K562 (cell line): ENCODE measurements at regions not wholly inside any gene's neighbourhood (a gene's known extent, or its start where the extent isn't known, plus 50 kb on each side); places are given as distances from the start of the nearest gene placed in this dataset.

Experiments
- ATAC-seq: fragments of 200-7000 bp; cut with Tn5 transposase; 3 replicates; pipeline ENCODE4 v1.9.1; 2020; ENCODE audit warnings: moderate library complexity
- BruUV-seq: library from RNA; stranded (reverse); fragments of 400-500 nt; replicated peaks from 2 replicates; lab custom pipeline; 2021; lab: Mats Ljungman, UMichigan
- CTCF ChIA-PET: fragments of 300-600 bp; formaldehyde crosslinking; extraction: SDS; loops from one replicate; lab custom pipeline; 2021; ENCODE audit warnings: low intra/inter-chr PET ratio; lab: Yijun Ruan, JAX
- POLR2A ChIA-PET: fragments of 300-600, 350-650 bp; sonication (Branson Sonifier 250); formaldehyde crosslinking; extraction: SDS; loops from one replicate; lab custom pipeline; 2021; ENCODE audit warnings: antibody characterized with exemption, inconsistent platforms; lab: Yijun Ruan, JAX
- DNase-seq, 4 experiments: peaks; one replicate each; pipeline versions ENCODE4 v3.0.0 to v3.0.0-alpha.2; 2011 to 2018; ENCODE audit warnings: low spot score in 3 of 4, mixed read lengths in 3 of 4; ENCODE audit errors: extremely low read depth in 1 of 4
- FAIRE-seq: peaks from 2 replicates; lab custom pipeline; 2011; peaks lifted over from hg19 to GRCh38; lab: Jason Lieb, UNC
- H2AFZ ChIP-seq: 2 replicates; pipeline ENCODE4 v1.6.0; 2011; ENCODE audit warnings: low read depth, low read length, control low read depth, inconsistent platforms
- H3K27ac ChIP-seq: fragments of 200-600 bp; 3 replicates; pipeline ENCODE4 v1.8.0; 2011; ENCODE audit warnings: low read depth, mild to moderate bottlenecking, control low read depth, inconsistent platforms, low read length, moderate library complexity, mixed read lengths; ENCODE audit errors: extremely low read depth
- H3K27me3 ChIP-seq, 2 experiments: fragments of 300-600 bp in 1 of 2; 2 replicates in 1 of 2; 3 replicates in 1 of 2; pipeline versions ENCODE4 v1.6.0 to v1.8.0; 2011; ENCODE audit warnings: inconsistent platforms in 2 of 2, low read length in 2 of 2, mild to moderate bottlenecking in 1 of 2, mixed read lengths in 1 of 2, moderate library complexity in 1 of 2; ENCODE audit not compliant: control insufficient read depth in 2 of 2, insufficient read depth in 2 of 2
- H3K36me3 ChIP-seq: fragments of 300-600 bp; 3 replicates; pipeline ENCODE4 v1.8.0; 2011; ENCODE audit warnings: mild to moderate bottlenecking, low read length, inconsistent platforms; ENCODE audit not compliant: control insufficient read depth, insufficient read depth
- H3K4me1 ChIP-seq, 2 experiments: fragments of 200-600 bp in 1 of 2; replicated peaks in 1 of 2; 2 replicates in 1 of 2; 3 replicates in 1 of 2; pipeline versions ENCODE4 v1.5.1 to v1.8.0; 2011; ENCODE audit warnings: inconsistent platforms in 2 of 2, low read length in 2 of 2, mild to moderate bottlenecking in 1 of 2, mixed read lengths in 1 of 2, moderate library complexity in 1 of 2; ENCODE audit not compliant: control insufficient read depth in 2 of 2, insufficient read depth in 2 of 2
- H3K4me2 ChIP-seq: 2 replicates; pipeline ENCODE4 v1.6.1; 2011; ENCODE audit warnings: low read length, control low read depth, inconsistent platforms, mixed read lengths; ENCODE audit not compliant: insufficient read depth
- H3K4me3 ChIP-seq: fragments of 200-600 bp; sonication (generic), shearing (Covaris generic); 2 replicates; pipeline ENCODE4 v1.5.1; 2016; ENCODE audit warnings: control low read depth, inconsistent platforms
- H3K79me2 ChIP-seq: fragments of 200-600 bp; 3 replicates; pipeline ENCODE4 v1.8.0; 2011; ENCODE audit warnings: low read length, inconsistent platforms; ENCODE audit not compliant: control insufficient read depth, insufficient read depth
- H3K9ac ChIP-seq, 2 experiments: 2 replicates each; pipeline versions ENCODE4 v1.6.0 to v1.6.1; 2011; ENCODE audit warnings: low read depth in 2 of 2, low read length in 2 of 2, control low read depth in 1 of 2, inconsistent platforms in 1 of 2, mild to moderate bottlenecking in 1 of 2, mixed read lengths in 1 of 2; ENCODE audit not compliant: insufficient read depth in 1 of 2
- H3K9me1 ChIP-seq: one replicate; pipeline ENCODE4 v1.6.0; 2011; ENCODE audit warnings: inconsistent platforms, mild to moderate bottlenecking, low read length, moderate library complexity; ENCODE audit not compliant: control insufficient read depth, insufficient read depth
- H3K9me3 ChIP-seq: replicated peaks from 2 replicates; pipeline ENCODE4 v1.5.1; 2011; ENCODE audit warnings: low read depth, low read length, inconsistent platforms; ENCODE audit not compliant: control insufficient read depth, insufficient read depth
- H4K20me1 ChIP-seq: replicated peaks from 2 replicates; pipeline ENCODE4 v1.6.1; 2011; ENCODE audit warnings: low read length, inconsistent platforms, mixed read lengths; ENCODE audit not compliant: control insufficient read depth, insufficient read depth
- ATF4 ChIP-seq: fragments of 450-650 bp; formaldehyde crosslinking; IDR thresholded peaks from 2 replicates; pipeline ENCODE4 v1.4.0; 2022; ENCODE audit warnings: mild to moderate bottlenecking, moderate library complexity
- CBFB ChIP-seq: sonication (generic); formaldehyde crosslinking; IDR thresholded peaks from 2 replicates; pipeline ENCODE4 v1.4.0; 2020; ENCODE audit warnings: mild to moderate bottlenecking, missing genetic modification reagents
- EHMT2 ChIP-seq: fragments of 450-650 bp; IDR thresholded peaks from 2 replicates; pipeline ENCODE4 v1.6.1; 2018; ENCODE audit warnings: antibody characterized with exemption
- ELF1 ChIP-seq: fragments of 200-800 bp; sonication (Bioruptor generic); IDR thresholded peaks from 2 replicates; pipeline ENCODE4 v1.6.1; 2016; ENCODE audit warnings: missing genetic modification characterization, missing compliant biosample characterization
- ETV6 ChIP-seq, 3 experiments: fragments of 150-350 bp in 1 of 3; sonication (generic) in 1 of 3; formaldehyde crosslinking in 1 of 3; IDR thresholded peaks; 2 replicates each; pipeline versions ENCODE4 v1.6.1 to v1.8.0; 2014 to 2022; ENCODE audit warnings: borderline replicate concordance in 2 of 3, low read depth in 2 of 3, antibody characterized with exemption in 1 of 3, low read length in 1 of 3, mild to moderate bottlenecking in 1 of 3, missing genetic modification reagents in 1 of 3
- FOXK2 ChIP-seq, 2 experiments: fragments of 450-650 bp; IDR thresholded peaks in 1 of 2; conservative IDR thresholded peaks in 1 of 2; 2 replicates each; pipeline ENCODE4 v1.6.1; 2016; ENCODE audit warnings: low read depth in 2 of 2, mild to moderate bottlenecking in 1 of 2
- HDGF ChIP-seq: fragments of 450-650 bp; IDR thresholded peaks from 2 replicates; pipeline ENCODE4 v1.6.1; 2016
- ZKSCAN1 ChIP-seq: fragments of 150-350 bp; IDR thresholded peaks from 2 replicates; pipeline ENCODE4 v1.6.1; 2016; ENCODE audit warnings: low read depth, low read length
- ZNF165 ChIP-seq: fragments of 250-450 bp; sonication (Bioruptor Pico); IDR thresholded peaks from 2 replicates; pipeline ENCODE4 v1.4.0; 2020; ENCODE audit warnings: borderline replicate concordance
- ZNF3 ChIP-seq: fragments of 250-450 bp; sonication (Bioruptor Pico); IDR thresholded peaks from 2 replicates; pipeline ENCODE4 v1.5.0; 2021; ENCODE audit warnings: mild to moderate bottlenecking, moderate library complexity
- ZNF436 ChIP-seq: fragments of 250-450, 450-650 bp; sonication (Bioruptor Pico); formaldehyde crosslinking; IDR thresholded peaks from 2 replicates; pipeline ENCODE4 v1.7.0; 2020; ENCODE audit warnings: mild to moderate bottlenecking
- WGBS: fragments of 100-300 bp; shearing (Covaris generic); methylation state at CpG from one replicate; pipeline ENCODE4 v1.1.6; 2016; ENCODE audit warnings: low coverage, mixed read lengths; ENCODE audit not compliant: insufficient coverage; ENCODE audit errors: missing lambda C conversion rate; 5-methylcytosine and 5-hydroxymethylcytosine counted together
- in situ Hi-C: fragments of 300-500 bp; cut with MboI; formaldehyde crosslinking; loops from 4 replicates; pipeline ENCODE4 v1.15.0; 2018; ENCODE audit warnings: inconsistent platforms, mixed read lengths
- intact Hi-C: fragments of 100-400 bp; cut with micrococcal nuclease; formaldehyde crosslinking; loops from 2 replicates; pipeline ENCODE4 v1.14.2; 2022
- TF ChIP-seq, protein P1 (sequence below): fragments of 450-650 bp; IDR thresholded peaks from 2 replicates; pipeline ENCODE4 v1.7.1; 2018; ENCODE audit warnings: mild to moderate bottlenecking, low read depth; ENCODE audit not compliant: partially characterized antibody
- TF ChIP-seq, protein P2 (sequence below), 2 experiments: IDR thresholded peaks; 2 replicates each; pipeline ENCODE4 v1.6.1; 2011; ENCODE audit warnings: borderline replicate concordance in 1 of 2, control low read depth in 1 of 2, low read depth in 1 of 2, low read length in 1 of 2, mild to moderate bottlenecking in 1 of 2, mixed read lengths in 1 of 2, moderate library complexity in 1 of 2; ENCODE audit not compliant: insufficient read depth in 1 of 2, insufficient read length in 1 of 2, poor library complexity in 1 of 2, severe bottlenecking in 1 of 2; ENCODE audit errors: extremely low read depth in 1 of 2
- TF ChIP-seq, protein P3 (sequence below): IDR thresholded peaks from 2 replicates; pipeline ENCODE4 v1.6.1; 2014; ENCODE audit warnings: antibody characterized with exemption

- TF ChIP-seq, protein P1, sequence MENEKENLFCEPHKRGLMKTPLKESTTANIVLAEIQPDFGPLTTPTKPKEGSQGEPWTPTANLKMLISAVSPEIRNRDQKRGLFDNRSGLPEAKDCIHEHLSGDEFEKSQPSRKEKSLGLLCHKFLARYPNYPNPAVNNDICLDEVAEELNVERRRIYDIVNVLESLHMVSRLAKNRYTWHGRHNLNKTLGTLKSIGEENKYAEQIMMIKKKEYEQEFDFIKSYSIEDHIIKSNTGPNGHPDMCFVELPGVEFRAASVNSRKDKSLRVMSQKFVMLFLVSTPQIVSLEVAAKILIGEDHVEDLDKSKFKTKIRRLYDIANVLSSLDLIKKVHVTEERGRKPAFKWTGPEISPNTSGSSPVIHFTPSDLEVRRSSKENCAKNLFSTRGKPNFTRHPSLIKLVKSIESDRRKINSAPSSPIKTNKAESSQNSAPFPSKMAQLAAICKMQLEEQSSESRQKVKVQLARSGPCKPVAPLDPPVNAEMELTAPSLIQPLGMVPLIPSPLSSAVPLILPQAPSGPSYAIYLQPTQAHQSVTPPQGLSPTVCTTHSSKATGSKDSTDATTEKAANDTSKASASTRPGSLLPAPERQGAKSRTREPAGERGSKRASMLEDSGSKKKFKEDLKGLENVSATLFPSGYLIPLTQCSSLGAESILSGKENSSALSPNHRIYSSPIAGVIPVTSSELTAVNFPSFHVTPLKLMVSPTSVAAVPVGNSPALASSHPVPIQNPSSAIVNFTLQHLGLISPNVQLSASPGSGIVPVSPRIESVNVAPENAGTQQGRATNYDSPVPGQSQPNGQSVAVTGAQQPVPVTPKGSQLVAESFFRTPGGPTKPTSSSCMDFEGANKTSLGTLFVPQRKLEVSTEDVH = no peak
- TF ChIP-seq, all 486 proteins: peak for 0
Observed at GRCh38 chr4:177182166-177182565, 127.5 kb upstream of the NEIL3 start (continued).

DNA sequence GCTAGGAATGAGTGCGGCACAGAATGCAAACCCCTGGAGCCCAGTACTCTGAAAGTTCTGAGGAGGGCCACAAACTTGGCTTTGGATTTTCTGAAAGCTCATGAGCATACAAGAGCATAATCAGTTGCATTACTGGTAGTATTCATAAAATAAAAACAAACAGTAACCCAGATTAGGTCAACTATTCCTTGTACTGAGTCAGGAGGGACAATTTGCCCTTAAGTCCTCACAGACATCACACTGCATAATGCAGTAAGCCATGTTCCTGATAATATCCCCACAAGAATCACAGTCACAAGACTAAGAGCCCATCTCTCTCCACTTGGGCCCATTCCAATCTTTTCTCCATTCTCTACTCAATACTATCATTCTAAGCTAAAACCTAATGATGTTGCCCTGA is 126.9 kb upstream of the NEIL3 start:
- CTCF ChIA-PET = no interaction called here
- no TSS peak for BruUV-seq
- no peak for TF ChIP-seq EHMT2
- TF ChIP-seq, protein P2, sequence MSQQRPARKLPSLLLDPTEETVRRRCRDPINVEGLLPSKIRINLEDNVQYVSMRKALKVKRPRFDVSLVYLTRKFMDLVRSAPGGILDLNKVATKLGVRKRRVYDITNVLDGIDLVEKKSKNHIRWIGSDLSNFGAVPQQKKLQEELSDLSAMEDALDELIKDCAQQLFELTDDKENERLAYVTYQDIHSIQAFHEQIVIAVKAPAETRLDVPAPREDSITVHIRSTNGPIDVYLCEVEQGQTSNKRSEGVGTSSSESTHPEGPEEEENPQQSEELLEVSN (IDR thresholded peaks at IDR 0.05; ENCODE audit: borderline replicate concordance in 1 of 2, extremely low read depth in 1 of 2, insufficient read depth in 1 of 2, insufficient read length in 1 of 2, low read depth in 1 of 2, low read length in 1 of 2, poor library complexity in 1 of 2, severe bottlenecking in 1 of 2) = no peak
- no peak for TF ChIP-seq ETV6 (IDR thresholded peaks at IDR 0.05; ENCODE audit: borderline replicate concordance in 1 of 2, low read depth in 2 of 2, low read length in 1 of 2)
- no peak for TF ChIP-seq ETV6 (CRISPR knock-in tag; IDR thresholded peaks at IDR 0.05; ENCODE audit: borderline replicate concordance)
- TF ChIP-seq ZNF165 (CRISPR knock-in tag) = no peak
- no peak for TF ChIP-seq FOXK2 (conservative IDR thresholded peaks at IDR 0.05 in 1 of 2, IDR thresholded peaks at IDR 0.05 in 1 of 2; ENCODE audit: low read depth in 2 of 2)
- TF ChIP-seq ELF1 (tag) = no peak
- no peak for TF ChIP-seq HDGF
- TF ChIP-seq ATF4 (CRISPR knock-in tag) = no peak
- no peak for TF ChIP-seq CBFB (CRISPR knock-in tag)
- no peak for TF ChIP-seq ZNF3 (CRISPR knock-in tag)
- TF ChIP-seq, protein P3, sequence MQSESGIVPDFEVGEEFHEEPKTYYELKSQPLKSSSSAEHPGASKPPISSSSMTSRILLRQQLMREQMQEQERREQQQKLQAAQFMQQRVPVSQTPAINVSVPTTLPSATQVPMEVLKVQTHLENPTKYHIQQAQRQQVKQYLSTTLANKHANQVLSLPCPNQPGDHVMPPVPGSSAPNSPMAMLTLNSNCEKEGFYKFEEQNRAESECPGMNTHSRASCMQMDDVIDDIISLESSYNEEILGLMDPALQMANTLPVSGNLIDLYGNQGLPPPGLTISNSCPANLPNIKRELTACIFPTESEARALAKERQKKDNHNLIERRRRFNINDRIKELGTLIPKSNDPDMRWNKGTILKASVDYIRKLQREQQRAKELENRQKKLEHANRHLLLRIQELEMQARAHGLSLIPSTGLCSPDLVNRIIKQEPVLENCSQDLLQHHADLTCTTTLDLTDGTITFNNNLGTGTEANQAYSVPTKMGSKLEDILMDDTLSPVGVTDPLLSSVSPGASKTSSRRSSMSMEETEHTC = no peak
- no peak for TF ChIP-seq ZNF436 (CRISPR knock-in tag)
- no peak for TF ChIP-seq ZKSCAN1

More for the DNA sequence above, 126.9 kb upstream of the NEIL3 start:
- Histone ChIP-seq H3K27ac (no peak overlapping the region), H3K36me3 (no peaks in the 10 kb centered on the region), H3K9ac (no peak overlapping the region), H3K79me2 (no peaks in the 10 kb centered on the region), H4K20me1 (no peaks in the 10 kb centered on the region), H3K4me3 (no peak overlapping the region), H3K27me3 (no peaks in the 10 kb centered on the region), H3K4me2 (no peak overlapping the region), H3K9me3 (no peaks in the 10 kb centered on the region), H3K9me1 (no peaks in the 10 kb centered on the region), H2AFZ (no peak overlapping the region), H3K4me1 (no peaks in the 10 kb centered on the region)
- WGBS = 0% methylated on average over 1 of the region's 1 CpG
- no peak for FAIRE-seq
- ATAC-seq = no peak
- no peak for DNase-seq
- in situ Hi-C loops (no loop called here), intact Hi-C loops (no loop called here)
- POLR2A ChIA-PET = interaction anchor here (0.6 kb wide), 1 partner anchor 1529 kb away, joined by 3 read pairs; no protein-coding TSS in a partner anchor
